ENCODE measurements at regions not wholly inside any gene's neighbourhood (a gene's known extent, or its start where the extent isn't known, plus 50 kb on each side); places are given as distances from the start of the nearest gene placed in this dataset.

DNA sequence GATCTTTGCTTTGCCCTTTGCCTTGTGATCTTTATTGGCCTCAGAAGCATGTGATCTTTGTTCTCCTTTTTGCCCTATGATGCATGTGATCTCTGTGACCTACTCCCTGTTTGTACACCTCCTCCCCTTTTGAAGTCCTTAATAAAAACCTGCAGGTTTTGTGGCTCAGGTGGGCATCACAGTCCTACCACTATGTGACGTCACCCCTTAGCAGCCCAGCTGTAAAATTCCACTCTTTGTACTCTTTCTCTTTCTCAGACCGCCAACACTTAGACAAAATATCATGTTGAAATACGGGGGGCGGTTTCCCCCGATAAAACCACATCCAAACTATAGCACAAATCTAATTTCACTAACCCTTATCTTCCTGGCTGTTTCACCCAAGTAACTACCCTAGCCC, 76.7 kb upstream of the RAPGEF4 start:
- DNase-seq, result no peak

DNA sequence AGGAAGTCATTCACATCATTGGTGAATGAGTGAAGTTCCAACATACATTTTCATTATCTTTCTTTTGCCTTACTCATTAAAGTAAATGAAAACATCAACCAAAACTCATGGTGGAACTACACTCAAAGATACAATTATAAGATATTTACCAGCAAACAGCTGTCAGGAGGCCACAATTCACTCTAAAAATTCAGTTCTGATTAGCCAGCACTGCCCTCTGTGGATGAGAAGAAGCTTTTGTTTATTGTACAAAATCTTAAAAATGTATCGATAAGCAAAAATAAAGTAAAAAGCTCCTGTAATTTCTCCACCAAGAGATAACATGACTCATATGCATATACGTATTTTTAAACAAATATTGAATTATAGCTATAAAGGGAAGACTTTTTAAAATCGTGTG, 73.5 kb upstream of the RAPGEF4 start:
- no peak for DNase-seq

DNA sequence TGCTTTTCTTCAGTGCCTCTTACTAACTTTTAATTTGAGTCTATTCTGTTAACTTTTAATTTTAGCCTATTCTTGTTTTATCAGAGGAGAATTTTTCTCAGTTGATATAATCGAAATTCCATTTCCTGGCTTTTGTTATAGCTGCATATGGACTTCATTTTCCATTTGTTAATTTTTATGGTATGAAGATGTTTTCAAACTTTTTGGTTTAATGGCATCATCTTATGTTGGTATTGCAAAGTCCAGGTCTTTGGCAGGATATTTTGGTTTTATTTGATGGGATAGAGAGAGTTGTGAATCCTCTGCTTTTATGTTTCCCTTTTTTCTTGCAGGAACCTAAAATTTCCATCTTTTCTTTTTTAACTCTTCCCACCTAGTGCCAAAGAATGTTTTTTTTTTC, 70.9 kb upstream of the RAPGEF4 start:
- DNase-seq, result no peak

DNA sequence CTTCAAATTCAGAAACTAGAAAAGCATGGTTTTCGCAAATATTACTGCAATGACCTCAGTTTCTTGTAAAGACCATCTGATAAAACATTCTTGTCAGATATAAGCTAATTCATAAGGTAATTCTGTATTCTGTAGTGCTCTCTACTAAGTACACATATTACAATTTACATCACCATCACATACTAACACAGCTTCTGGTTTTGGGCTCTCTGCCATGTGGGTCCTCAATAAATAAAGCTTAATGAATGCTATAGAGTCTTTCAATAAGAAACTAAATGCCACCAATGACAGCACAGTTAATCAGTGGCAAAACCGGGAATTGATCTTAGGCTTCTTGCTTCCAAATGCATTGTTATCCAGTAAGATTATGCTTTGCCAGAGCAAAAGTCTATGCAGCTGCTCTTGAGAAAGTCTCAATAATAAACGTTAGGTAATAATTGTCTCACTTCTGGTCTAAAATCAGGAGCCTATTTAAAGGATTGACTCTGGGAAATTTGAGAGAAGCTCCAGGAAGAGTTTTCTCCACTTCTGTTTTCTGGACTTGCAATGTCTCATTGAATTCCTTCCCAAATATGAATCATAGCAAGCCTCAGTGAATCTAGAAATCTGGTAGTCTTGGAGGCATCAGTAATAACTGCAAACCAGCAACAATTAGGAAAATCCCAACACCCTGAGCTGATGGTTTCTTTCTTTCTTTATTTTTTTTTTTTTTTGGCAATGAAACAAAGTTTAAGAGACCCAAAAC, 67.9 kb upstream of the RAPGEF4 start:
- DNase-seq, result no peak

DNA sequence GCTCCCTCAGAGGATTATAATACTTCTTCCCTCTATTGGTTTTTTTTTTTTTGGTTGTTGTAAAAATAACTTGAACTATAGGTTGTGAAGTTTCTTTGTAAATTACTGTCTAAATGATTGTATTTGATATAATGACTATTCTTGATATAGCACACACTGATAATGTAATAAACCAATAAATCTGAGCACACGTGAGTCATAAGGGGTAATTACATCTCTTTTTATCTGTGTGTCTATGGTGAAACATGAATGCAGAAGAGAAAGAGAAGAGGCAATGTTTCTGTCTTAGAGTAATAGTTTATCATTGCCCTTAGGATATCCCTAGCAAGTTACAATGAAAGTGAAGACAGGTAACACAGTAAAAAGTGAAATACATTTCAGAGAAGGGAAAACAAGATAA, 64.1 kb upstream of the RAPGEF4 start:
- no peak for DNase-seq

DNA sequence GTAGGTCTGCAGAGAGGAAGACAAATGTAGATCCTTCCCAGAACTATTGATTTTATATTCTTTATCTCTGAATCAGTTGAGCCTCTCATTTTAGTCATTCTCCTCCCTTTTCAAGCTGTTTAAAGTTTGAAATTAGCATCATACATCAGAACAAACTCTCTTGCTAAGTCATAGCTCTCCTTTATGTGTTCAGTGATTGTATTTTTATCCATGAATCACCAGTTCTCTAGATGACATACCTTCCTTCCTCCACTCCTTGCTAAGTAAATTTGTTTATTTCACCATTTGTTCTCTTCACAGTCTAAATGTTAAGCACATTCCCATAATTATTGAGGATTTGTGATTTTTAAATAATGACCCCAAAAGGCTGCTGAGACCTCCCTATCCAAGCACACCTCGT, 63.5 kb upstream of the RAPGEF4 start:
- no peak for DNase-seq

DNA sequence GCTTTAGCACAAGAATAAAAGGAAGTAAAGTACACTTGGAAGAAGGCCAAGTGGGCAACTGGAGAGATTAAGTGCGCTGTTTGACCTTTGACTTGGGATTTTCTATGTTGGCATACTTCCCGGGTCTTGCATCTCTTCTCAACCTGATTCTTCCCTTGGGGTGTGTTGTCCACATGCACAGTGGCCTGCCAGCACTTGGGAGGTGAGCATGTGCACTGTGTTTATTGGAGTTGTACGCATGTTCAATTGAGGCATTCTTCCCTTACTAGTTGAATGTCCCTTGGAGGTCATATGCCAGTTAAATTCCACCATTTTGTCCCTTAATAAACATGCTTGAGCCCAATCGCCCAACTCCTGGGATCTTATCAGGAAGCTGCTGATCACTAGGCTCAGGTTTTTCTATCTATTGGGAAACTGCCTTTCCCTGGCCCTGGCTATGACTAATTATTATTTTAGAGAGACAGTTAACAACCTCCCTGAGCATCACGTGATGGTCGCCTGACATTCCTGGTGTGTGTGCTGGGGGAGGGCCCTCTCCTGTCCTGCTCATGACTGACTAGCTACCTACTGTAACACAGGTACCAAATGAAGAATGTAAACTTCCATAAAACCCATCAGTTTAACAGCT, 62.5 kb upstream of the RAPGEF4 start:
- DNase-seq, result no peak

DNA sequence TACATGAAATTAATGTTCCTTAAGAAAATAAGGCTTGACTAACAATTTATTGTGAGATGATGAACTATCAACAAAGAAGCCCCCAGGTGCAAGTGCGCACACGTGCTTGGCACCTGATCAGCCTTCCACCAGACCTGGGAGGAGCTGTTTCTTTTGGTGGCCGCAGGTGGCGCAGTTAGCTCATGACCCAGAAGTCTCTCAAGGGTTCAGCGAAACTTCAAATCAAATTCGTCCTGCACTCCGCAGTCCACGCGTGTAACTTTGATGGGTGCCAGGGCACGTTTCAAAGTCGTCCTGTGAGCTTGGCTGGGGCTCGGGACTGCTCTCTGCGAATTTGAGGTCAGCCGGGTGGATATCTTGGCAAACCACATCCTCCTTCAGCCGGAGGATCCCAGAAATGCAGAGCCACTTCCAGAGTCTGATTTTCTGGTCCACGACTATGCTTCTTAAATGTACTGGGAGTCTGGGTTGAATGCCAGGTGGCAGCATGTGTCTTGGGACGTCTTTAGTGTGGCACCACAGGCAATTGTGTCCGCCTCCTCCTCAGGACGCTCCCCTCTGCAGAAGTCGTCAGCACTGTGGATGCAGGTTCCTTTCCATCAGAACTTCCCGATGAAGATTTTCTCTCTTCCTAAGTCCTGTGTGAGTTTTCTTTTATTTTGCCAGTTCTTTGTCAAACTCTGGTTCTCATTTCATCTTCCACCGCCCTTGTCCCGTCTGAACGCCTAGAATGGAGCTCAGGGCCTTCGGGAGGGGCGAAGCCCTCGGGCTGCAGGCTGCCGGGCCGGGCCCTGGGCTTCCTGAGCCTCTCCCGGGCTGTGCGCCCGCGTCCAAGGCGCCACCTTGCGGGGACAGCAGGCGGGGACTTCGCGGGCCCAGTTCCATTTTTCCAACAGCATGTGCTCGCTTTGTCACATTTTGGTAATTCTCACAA, 61.3 kb upstream of the RAPGEF4 start:
- DNase-seq, result peak; percentile 37

DNA sequence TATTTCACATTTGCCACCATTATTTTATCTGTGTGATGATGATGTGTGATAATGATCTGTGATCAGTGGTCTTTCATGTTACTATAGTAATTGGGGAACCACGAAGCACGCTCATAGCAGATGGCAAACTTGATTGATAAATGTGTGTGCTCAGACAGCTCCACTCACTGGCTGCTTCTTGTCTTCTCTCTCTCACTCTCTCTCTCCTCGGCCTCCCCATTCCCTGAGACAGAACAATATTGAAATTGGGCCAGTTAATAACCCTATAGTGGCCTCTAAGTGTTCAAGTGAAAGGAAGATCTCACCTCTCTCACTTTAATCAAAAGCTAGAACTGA, 60.7 kb upstream of the RAPGEF4 start:
- no peak for DNase-seq

DNA sequence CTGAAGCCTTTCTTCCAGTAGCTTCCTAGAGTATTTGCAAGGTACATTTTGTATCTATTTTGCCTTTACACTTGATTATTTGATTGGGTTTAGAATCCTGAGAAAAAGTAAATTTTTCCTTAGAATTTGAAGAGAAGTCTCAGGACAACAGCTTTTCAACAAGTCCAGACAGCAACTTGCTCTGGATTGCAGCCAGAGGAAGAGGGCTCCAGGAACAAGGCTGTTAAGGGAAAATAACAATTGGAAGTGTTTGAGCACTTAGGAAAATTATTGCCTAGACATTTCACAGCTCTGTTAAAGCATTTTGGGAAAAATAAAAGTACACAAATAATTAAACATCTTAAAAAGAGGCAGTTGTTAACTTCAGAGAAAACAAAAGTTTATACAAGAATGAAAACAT, 58.3 kb upstream of the RAPGEF4 start:
- DNase-seq, result no peak

DNA sequence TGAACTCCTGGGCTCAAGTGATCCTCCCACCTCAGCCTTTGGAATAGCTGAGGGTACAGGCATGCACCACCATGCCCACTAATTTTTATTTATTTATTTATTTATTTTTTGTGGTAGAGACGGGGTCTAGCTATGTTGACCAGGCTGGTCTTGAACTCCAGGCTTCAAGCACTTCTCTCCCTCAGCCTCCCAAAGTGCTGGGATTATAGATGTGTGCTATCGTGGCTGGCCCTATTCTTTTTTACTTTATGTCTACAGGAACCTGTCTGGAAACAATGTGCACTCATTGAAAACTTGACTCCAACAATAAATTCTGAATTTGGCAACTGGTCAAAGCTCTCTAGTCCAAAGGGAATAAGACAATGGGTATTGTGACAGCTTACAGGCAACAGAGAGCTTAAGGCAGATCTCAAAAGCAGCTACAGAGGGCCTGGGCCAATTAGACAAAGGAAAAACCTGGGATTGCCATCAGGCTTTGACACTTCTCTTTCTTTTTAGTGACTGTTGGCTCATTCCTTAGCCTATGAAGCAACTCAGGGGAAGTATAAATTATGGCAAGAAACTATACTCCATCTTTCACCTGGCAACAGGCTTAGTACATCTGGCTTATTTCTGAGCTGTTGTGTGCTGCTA, 55.1 kb upstream of the RAPGEF4 start:
- no peak for DNase-seq

DNA sequence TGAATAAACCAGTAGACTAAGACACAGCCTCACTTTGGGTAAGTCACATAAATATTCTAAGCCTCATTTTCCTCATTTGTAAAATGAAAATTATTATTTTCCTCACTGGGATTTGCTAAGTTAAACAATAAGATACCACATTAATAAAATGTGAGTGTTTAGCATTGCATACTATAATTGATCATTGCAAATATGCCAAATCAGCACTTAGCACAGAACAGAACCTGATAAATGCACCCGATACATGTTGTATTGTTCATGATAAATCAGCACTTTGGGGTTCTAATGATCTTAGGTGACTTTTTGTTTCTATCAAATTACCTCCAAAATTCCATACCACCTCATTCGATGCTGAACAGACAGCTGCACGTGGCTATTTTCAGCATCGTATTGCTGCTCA, 50.2 kb upstream of the RAPGEF4 start:
- no peak for DNase-seq
